SK-N-DZ (cell line): ENCODE measurements at regions not wholly inside any gene's neighbourhood (a gene's known extent, or its start where the extent isn't known, plus 50 kb on each side); places are given as distances from the start of the nearest gene placed in this dataset.
"Not testable (repeated sequence)": the region's sequence is repeated elsewhere in the genome, so short reads cannot be mapped to it uniquely, and the experiment has no call there.

ENCODE experiments used
- DNase-seq: peaks from one replicate; pipeline ENCODE4 v3.0.0-alpha.2; 2015; ENCODE audit warnings: low spot score

DNA sequence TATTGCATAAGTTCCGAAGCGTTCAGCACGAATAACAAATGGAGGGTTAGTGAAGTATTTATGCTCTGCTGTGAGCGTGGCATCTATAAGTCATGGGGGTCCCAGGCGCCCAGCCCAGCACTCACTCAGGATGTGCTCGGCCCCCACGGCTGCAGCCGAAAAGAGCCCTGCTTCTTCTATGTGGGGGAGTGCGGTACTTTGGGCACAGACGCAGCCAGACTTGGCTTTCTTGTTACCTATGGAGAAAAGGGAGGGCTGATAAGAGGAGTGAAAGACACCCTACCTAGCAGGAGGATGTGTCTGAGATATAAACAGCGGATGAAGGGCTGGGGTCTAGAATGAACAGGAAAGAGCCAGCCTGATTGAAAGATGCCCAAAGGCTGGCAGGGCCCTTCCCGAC is 51.4 kb downstream of the MRPL36 start:
- no peak for DNase-seq

DNA sequence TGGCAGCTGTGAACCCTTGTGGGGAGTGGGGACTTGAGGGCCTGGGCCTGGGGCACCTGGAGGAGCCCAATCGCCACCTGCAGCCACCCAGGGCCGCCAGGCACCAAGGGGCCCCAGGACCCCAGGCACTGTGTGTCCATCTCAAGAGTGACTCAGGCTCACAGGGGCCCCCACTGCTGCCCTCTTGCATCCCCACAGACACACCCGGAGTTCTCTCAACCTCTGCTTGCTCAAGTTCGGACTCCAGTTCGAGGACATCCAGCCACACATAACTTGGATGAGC is 51.9 kb downstream of the MRPL36 start:
- DNase-seq: no peak

DNA sequence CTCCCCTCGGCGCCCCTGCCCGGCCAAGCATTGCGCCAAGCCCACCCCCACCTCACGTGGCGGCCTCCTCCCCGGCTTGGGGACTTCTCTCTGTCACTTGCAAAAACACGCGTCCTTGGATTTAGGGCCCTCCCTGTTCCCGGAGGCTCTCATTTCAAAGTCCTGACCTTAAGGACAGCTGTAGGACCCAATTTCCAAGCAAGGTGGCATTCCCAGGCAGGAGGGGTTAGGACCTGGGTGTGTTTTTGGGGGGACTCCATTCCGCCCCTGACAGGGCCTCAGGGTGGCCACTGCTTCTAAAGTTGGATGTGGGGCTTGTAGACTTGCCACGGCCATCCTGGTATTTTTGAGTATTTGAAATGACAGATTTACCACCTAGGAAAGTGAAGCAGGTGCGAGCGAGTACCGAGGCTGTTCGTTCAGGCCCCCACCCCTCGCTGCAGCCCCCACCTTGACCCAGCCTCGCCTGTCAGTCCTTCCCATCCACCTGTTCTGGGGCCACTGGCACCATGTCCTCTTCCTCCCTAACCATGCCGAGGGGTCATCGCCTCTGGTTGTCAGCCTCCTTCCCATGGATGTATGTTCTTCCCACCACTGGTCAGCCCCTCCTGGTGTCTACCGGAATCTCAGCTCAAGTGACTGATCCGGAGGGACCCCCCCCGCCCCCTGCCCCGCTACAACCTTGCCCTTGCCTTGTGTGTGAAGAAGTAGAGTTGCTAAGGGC is 52.4 kb downstream of the MRPL36 start:
- no peak for DNase-seq

DNA sequence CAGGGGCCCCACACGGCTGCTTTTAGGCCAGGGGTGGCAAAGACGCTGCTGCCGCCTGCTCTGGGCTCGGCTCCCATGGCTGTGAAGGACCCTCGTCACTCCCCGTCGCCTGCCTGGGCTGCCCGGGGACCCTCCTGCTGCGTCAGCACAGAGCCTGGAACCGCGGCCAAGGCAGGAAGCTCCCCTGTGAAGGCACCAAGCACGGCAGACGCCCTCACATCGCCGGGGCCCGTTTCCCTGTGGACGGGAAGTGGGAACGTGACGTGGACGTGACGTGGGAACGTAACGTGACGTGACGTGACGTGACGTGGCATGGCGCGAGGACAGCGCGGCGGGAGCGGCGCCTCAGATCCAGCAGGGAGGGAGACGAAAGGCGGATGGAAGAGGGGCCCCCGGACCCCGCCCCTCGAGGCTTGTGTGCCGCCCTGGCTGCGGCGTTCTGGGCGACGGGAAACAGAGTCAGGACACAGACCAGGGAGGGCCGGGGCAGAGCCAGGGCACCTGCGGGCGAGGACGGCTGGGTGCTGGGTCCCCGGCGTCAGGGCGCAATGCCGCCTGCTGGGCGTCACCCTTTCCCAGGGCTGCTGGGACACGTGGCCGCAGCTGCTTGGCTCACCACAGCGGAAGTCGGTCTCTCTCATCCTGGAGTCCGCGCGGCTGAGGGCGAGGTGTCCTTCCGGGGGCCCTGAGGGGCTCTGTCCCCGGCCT is 53.1 kb downstream of the MRPL36 start:
- DNase-seq: no peak

DNA sequence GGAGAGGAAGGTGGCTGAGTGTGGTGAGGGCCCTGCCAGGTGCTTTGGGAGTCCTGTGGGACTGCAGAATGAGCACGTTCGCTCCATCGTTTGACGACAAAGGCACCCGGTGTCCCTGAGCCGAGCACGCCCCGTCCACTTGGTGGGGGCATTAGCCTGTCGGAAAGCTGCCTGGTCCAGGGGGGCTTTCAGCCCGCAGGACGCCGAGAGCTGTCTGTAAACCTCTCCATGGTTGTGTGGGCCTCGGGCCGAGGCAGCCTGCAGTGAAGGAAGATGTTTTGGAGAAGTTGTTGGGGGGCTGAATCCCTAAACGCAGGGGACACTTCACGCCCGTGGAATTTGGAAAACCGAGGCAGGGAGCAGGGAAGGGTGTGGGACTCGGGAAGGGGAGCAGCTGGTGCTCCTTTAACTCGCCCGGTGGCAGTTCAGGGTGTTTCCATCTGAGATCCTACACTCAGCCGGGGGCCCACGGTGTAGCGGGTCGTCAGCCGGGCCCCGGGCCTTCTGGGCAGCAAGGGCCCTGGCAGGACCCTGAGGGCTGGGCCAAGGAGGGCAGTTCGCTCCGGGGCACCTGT is 53.8 kb downstream of the MRPL36 start:
- DNase-seq: no peak

DNA sequence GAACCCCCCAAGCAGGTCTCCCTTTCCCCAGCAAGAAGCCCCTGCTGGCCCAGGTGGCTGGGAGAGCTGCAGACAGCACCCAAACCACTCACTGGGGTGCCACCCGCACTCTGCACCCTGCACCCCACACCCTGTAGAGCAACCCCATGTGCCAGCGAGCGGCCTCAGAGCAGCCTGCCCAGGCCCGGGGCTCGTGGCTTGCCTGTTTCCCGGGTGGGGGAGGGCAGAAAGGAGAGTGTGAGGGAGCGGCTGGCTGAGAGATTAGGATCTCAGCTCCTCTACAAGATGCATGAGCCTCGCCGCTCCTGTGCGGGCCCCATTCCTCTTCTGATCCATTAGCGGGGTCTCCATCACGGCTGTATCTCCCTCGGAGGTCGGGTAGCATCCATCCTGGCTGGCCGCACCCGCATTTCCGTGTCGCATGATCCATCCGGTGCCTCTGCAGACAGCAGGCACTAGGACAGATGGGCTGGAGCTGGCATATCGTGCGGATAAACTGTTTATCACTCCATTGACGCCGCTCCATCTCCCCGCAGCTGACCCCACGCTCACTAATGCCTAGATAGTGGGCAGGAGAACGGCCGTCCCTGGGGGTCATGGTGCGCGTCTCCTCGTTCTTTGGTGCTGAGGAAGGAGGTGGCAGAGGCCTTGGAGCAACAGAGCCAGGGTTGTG is 54.4 kb downstream of the MRPL36 start:
- peak; percentile 18 for DNase-seq

DNA sequence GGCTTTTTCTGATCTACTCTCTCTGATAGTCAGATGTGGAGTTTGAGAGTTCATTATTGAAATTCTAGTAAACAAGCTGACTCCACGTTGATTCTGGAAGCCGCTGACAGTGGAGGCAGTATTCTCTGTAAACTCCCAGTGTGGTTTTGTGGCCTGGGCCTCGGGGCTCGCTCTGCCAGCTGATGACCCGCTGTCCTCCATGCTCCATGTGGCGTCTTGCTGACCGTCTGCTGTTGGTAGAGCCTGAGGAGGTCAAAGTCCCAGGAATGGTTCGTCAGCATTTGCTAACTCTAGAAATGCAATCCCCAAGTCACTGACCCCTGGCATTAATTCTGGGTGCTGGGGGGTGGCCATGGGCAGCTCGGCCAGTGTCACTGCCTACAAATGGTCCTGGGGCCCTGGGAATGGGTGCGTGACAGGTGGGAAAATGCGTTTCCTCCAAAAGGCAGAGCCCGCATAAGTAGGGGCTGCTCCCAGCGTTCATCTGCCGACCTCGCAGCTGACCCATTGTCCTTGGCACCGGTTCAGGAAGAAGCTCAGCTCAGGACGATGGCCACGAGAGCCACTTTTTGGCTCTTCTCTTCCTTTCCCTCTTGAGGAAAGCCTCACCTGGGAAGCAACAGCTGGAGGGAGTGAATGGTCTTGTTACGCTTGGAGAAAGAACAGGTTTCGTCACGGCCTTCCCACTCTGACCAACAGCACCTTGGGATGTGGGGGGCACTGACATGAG is 55.1 kb downstream of the MRPL36 start:
- no peak for DNase-seq

DNA sequence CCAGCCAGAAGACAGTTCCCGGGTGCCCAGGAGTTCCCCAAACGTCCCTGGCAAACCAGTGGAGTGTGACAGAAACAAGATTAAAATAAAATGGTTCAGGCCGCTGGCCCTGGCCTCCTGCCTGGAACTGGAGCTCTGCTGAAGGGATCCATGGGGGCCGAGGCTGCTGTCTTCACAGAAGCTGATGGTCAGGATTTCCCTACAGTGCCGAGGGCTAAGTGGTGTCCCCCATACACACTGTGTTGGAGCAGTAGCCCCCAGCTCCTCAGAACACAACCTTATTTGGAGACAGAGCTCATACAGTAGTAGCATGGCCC is 55.9 kb downstream of the MRPL36 start:
- DNase-seq: no peak

DNA sequence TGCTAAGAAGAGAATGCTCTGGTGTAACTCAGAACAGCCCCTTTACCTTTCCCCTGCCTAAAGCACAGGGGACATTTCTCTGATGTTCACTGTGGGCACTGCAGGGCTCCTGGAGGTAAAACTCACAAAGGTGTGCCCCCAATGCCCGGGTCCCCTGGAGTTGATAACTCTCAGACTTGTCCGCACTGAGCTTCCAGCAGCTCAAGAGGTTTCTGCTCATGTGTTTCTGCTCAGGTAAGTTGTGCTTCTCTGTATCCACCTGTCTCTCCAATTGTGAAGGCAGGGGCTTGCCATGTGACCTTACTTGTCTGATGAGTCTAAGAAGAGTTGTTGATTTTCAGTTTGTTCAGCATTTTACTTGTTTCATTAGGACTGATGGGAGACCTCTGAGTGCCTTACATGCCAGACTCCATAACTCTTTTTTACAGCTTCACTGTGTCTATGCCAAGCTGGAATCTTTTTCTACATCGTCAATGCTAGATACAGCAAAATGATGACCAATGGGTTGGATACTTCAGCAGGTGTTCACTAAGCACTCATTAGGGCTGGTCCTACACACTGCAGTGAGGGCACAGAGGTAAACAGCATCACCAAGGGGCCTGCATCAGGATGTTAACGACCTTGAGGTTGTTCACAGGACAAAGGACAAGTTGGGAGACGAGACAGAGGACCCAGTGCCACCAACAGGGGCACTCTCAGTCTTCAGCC is 56.4 kb downstream of the MRPL36 start:
- DNase-seq: no peak

DNA sequence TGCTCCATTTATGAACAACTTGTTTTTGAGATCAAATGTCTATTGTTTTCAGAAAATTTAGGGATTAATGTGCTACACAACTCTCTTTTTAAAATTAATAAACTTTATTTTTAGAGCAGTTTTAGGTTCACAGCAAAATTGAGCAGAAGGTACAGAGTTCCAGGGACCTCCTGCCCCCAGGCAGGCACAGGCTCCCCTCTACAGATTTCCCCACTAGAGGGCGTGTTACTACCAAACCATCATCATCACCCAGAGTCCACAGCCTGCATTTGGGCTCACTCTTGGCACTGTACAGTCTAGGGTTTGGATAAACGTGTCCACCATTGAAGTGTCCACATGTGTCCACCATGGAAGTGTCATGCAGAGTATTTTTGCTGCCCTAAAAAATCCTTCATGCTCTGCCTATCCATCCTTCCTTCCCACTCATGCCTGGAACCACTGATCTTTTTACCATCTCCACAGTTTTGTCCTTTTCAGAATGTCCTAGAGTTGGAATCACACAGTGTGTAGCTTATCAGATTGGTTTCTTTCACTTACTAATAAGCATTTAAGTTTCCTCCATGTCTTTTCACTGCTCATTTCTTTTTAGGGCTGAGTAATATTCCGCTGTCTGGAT is 61.7 kb downstream of the MRPL36 start:
- DNase-seq: no peak

DNA sequence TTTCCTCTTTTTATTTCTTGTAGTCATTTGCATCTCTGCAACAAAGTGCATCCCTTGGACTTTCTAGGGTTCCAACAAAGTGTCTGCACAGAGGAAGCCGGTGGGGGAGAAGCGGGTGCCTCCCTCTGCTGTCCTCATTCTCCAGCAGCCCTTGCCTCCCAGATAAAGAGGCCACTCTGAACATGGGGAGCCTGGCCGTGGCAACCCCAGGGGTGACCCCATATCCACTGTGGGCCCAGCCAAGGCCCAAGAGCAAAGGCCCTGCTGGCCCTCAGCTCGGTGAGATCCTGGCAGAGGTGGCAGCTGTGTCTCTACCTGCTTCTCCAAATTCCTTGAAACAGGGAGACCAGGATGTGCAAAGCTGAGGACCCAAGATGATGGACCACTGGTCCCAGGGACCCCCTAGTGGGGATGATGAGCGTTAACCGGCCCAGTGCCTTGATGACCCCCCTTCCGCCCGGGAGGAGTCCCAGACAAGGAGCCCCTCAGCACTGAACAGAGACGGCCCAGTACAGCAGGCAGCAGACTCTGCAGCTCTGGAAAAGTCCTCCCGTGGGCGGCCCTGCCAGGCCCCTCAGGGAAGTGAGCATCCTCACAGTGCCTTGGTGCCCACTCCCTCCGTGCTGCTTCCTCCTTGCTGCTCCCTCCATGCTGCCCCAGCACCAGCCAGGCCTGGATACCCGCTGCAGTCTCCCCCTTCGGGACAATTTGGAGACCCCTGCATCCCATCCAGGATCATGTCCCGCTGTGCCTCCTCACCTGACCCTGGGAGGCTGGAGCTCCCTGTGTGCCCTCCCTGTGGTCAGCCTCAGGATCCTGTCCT is 62.5 kb downstream of the MRPL36 start:
- DNase-seq: no peak

DNA sequence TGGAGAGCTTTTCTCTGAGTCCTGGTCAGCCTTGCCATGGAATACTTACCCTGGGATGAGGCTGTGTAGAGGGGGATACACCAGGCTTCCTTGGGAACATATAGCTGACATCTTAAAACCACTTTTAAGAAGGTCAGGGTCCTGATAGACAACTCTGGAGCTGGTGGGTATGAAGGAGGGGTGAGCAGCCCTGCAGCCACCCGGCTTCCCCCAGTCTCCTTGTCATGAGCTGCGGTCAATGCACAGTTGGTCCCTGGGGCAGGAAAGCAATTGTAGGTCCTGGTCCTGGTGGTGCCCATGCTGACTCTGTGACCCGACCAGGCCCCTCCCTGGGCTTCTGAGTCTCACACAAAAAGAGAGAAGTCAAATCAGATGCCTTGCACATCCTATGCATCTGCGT is 63.6 kb downstream of the MRPL36 start:
- DNase-seq: no peak

DNA sequence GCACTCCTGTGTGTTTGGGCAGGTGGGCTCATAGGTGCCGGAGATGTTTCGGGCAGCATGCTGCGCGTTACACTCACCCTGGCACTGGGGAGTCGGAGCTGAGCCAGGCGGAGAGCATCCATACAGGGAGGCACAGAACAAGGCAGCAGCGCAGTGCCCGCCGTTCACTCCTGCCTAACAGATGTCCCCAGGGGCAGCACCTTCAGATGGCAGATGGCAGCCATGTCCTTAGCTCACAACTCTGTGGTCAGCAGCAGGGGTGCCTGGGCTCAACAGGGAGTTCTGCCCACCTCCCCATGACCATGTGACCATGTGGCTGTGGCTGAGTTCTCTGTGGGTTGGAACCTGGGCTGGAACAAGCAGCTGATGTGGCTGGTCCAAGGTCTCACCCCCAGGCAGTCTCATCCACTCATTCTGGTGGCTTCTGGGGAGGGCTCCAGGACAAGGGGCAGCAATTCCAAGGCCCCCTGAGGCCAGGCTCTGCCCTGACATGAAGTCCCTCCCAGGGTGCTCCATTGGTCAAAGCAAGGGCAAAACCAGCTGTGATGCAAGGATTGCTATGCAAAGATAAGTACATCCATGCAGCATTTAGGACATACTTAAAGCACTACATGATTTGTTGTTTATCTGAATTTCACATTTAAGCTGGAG is 64.2 kb downstream of the MRPL36 start:
- no peak for DNase-seq

DNA sequence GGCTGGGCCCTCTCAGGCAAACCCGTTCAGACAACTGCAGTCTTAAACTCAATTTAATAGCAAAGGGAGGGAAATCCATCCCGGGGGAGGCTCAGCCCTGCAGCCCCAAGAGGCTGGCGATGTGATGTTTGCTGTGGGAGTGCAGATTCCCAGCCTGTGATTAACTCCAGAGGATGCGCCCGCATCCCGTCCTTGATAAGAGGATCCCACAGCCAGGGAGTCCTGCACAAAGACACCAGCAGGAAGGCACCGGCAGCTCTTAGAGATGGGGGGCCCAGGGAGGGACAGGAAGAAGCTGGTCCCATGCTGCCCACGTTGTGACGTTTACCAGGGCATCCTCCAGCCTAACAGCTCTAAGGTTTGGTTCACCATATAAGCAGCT is 64.7 kb downstream of the MRPL36 start:
- no peak for DNase-seq

DNA sequence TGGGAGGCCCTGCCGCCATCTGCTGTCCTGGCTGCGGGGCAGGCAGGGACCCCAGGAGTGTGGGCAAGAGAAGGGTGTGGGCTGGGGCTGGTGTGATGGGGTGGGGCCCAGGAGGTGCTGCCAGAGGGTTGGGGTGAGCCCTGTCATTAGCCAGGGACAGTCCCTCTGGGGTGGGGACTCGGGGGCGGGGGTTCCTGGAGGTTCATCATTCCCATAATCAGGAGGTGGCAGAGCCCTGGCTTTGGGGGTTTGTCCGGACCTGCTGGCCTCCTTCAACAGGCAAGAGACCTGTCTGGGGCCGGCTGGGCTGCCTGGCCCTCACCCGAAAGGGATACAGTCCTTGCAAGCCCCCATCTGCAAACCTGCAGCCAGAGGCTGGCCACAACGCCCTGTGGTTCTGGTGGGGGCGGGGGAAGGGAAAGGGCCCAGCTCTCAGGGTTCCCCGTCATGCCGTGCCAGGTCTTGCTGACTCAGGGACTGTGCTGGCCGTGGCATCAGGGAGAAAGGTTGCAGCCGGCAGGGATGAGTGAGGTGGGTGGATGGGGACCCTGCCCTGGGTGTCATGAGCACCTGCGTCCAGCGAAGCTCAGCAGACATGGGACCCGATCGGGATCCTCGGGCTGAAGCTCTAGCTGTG is 65.2 kb downstream of the MRPL36 start:
- DNase-seq: no peak

DNA sequence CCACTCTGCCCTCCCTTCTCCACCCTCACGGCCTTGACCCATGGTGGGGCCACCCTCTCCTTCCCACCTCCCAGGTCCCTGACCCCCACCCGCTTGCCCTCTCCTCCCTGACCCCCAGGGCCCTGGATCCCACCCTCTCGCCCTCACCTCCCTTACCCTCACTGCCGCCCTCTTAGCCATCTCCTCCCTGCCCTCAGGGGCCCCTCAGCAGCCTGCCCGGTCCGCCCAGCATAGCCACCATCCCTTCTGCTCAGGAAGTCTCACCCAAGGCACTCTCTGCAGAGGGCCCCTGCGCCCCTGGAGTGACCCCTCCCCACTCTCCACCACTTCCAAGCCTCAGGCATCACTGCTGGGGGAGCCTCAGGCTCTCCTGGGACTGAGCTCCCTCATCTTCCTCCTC is 66.3 kb downstream of the MRPL36 start:
- DNase-seq: no peak

DNA sequence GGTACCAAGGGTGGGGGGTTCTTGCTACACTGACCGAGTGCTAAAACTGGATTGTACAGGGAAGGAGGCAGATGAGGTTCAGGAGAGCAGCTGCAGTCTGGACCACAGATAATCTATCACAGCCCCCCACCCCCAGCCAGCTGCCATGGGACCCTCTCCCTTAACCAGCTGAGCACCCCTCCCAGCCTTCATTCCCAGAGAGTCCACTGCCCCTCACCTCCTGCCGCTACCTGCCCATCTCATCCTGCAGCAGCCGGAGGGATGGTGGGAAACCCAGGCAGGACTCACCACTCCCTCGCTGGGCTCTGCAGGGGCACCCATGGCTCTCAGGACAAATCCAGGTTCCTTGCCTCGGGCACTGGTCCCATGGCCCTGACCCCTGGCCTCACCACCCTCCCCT is 66.7 kb downstream of the MRPL36 start:
- DNase-seq: no peak

DNA sequence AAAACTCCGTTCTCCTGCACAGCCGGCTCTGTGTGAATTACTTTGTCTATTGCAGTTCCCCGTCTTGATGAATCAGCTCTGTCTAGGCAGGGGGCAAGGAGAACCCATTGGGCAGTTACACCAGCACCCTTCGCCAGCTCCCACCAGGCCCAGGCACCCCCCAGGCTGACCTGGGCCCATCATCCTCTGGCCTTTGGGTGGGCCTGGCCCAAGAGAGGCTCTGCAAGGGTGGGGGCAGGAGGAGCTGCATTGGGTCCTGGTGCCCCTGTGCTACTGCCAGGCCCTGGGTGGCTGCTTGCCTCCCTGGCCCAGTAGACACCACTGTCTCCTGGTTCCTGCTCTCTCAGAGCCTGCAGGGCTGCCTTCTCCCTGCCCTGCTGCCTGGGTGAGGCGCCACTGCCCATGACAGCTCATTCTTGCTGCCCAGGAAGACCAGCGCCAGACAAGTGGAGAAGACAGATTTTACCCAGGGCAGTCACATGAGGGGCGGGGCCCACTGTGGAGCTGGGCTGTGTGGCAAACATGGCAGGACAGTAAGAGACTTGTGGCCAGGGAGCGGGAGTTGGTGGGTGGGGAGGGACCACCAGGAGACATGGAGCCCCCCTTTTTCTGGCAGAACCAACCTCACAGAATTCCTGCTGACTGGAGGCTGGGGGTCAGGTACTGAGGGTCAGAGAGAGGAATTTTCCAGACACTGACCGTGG is 67.2 kb downstream of the MRPL36 start:
- DNase-seq: no peak

DNA sequence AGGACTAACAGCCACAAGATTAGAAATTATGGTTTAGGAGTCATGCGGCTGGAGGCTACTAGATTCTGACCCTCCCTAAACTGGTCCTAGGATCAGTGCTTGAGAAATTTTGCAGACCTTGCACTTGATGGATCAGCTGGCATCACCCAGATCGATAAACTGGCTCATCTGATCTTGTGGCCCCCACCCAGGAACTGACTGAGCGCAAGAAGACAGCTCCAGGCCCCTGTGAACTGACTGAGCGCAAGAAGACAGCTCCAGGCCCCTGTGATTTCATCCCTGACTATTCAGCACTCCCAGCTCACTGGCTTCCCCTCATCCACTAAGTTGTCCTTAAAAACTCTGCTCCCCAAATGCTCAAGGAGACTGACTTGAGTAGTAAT is 67.8 kb downstream of the MRPL36 start:
- DNase-seq: not testable (repeated sequence)
